ENCODE measurements at regions not wholly inside any gene's neighbourhood (a gene's known extent, or its start where the extent isn't known, plus 50 kb on each side); places are given as distances from the start of the nearest gene placed in this dataset.

- DNase-seq, result no peak
These were observed 67.7 kb upstream of the FAM9A start for GRCh38 chrX:8868906-8869305.

- no peak for DNase-seq
These were observed 67.0 kb upstream of the FAM9A start for GRCh38 chrX:8868070-8868773.

GRCh38 chrX:8867406-8867805 is 66.2 kb upstream of the FAM9A start:
- no peak for DNase-seq

- no peak for DNase-seq
These were observed 63.0 kb upstream of the FAM9A start for GRCh38 chrX:8864161-8864560.

- no peak for DNase-seq
These were observed 60.7 kb upstream of the FAM9A start for GRCh38 chrX:8861908-8862307.

- DNase-seq, result no peak
These were observed 50.2 kb upstream of the FAM9A start for GRCh38 chrX:8851231-8851886.

Data from T-helper 1 cell (primary cell).